ENCODE measurements at regions not wholly inside any gene's neighbourhood (a gene's known extent, or its start where the extent isn't known, plus 50 kb on each side); places are given as distances from the start of the nearest gene placed in this dataset.
"Not testable (repeated sequence)": the region's sequence is repeated elsewhere in the genome, so short reads cannot be mapped to it uniquely, and the experiment has no call there.

DNA sequence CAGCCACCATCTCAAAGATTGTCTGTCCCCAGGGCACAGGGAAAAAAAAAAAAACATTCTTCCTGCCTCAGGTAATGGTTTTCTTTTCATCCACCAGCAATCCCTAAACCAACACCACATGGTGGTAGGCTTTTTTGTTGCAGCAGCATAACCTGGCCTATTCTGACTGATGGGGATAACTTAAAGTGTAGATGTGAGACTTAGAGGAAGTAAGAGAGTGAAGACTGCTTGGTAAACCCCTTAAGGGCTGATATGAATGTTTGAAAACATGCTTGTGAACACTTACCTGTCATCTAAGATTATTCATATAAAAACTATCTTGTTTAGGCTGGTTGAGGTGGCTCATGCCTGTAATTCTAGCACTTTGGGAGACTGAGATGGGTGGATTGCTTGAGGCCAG is 130.2 kb upstream of the RAP1B start:
- TF ChIP-seq, protein P1, sequence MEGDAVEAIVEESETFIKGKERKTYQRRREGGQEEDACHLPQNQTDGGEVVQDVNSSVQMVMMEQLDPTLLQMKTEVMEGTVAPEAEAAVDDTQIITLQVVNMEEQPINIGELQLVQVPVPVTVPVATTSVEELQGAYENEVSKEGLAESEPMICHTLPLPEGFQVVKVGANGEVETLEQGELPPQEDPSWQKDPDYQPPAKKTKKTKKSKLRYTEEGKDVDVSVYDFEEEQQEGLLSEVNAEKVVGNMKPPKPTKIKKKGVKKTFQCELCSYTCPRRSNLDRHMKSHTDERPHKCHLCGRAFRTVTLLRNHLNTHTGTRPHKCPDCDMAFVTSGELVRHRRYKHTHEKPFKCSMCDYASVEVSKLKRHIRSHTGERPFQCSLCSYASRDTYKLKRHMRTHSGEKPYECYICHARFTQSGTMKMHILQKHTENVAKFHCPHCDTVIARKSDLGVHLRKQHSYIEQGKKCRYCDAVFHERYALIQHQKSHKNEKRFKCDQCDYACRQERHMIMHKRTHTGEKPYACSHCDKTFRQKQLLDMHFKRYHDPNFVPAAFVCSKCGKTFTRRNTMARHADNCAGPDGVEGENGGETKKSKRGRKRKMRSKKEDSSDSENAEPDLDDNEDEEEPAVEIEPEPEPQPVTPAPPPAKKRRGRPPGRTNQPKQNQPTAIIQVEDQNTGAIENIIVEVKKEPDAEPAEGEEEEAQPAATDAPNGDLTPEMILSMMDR (IDR thresholded peaks at IDR 0.05; ENCODE audit: extremely low read depth, missing control alignments), result no peak
- DNase-seq (ENCODE audit: low spot score), result no peak

DNA sequence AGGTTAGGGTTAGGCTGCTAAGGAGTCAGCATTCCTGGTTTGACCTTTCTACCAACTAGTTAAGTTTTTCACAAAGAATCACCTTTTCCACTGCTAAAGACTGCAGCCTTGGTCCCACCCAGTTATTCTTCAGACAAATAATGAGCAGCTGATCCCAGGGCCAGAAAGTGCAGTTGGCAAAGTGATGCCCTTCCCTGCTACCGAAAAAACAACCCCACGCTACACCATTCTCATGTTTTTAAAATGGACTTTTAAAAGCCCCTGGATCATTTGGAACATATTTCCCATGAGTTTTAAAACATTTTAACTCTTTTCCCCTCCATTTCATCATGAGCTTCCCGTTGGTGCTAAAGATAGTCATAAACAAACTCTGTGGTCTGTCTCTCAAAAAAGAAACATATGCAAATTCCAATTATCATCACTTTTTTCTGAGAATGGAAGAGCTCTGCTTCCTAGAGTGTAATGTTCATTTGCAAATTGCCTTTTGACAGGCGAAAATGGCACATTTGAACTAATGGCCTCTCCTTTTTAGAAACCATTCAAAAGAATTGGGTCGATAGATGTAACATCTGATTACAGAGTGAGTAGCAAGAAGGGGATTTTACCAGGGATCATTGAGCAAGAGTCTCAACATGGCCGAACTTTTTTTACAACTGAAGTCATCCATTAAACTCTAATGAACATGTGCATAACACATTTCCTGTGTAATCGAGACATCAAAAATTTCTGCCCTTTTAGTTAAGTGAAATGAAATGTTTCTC is 129.3 kb upstream of the RAP1B start:
- DNase-seq (ENCODE audit: low spot score), result peak; percentile 38
- TF ChIP-seq, protein P1 (IDR thresholded peaks at IDR 0.05; ENCODE audit: extremely low read depth, missing control alignments), result no peak

DNA sequence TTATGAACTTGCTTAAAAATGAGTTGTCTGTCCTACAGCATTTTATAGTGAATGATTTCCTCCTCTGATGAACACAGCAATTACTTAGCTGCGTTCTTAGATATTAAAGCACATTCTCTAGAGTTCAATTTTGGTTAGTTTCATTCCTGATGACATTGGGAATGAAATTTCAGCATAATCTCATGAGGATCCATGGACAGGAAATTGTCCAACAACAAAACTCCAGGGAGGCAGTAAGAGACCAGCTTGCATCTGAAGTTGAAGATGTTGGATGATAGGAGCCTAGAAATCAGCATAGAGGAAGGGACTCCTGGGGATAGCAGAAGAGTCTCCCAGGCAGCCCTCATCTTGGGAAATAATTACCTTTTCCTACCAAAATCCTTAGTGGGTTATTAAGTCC is 128.7 kb upstream of the RAP1B start:
- no peak for DNase-seq (ENCODE audit: low spot score)
- TF ChIP-seq, protein P1 (IDR thresholded peaks at IDR 0.05; ENCODE audit: extremely low read depth, missing control alignments), result no peak

DNA sequence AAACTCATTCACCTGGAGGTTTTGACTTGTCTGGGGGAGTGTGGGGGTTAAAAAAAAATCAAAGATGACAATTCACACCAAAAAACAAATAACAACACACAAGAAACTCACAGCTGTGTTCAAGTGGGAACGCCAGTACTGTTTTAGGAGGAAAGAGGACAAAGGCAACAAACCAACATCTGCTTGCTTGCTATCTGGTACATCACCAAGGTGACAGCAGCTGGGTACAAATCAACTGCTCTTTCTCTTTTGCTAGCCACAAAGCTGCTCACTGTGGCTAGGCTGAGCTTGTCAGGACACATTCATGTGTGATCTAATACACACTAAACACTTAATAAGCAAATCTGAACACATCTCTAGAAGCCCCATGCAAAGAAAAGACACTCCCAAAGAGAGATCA is 128.0 kb upstream of the RAP1B start:
- peak; percentile 53 for DNase-seq (ENCODE audit: low spot score)
- TF ChIP-seq, protein P1 (IDR thresholded peaks at IDR 0.05; ENCODE audit: extremely low read depth, missing control alignments), result no peak

DNA sequence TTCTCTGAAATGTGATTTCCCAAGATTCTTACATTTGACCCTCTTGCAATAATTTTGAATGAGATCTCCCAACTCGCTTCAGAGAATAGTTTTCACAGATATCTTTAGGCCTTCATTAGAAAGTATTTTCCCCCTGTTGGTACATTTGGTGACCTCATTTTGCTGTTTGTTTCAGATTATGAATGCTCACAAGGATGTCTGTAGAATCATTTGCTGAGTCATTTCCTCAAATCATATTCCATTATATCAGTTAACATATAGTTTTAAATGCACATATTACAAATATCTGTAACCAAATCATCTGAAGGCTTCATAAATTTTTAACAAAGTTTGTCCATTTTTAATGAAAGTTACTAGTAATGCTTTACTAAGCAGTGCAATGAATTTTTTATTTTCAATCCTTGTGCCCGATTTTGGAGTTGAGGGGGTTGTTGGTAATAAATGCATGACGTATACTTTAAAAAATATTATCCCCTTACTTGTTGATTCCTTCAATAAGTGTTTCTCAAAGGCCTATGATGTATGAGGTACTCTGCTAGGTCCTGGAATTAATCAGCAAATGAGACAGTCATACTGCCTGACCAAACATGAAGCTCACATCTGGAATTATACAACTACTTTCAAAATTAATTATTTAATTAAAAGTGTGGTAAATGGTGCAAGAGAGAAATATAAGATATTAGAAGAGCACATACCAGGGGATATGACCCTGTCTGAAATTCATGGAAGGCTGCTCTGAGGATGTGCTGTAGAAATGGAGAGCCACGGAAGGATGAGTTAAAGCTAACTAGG is 126.9 kb upstream of the RAP1B start:
- TF ChIP-seq, protein P1 (IDR thresholded peaks at IDR 0.05; ENCODE audit: extremely low read depth, missing control alignments), result no peak
- DNase-seq (ENCODE audit: low spot score), result no peak

DNA sequence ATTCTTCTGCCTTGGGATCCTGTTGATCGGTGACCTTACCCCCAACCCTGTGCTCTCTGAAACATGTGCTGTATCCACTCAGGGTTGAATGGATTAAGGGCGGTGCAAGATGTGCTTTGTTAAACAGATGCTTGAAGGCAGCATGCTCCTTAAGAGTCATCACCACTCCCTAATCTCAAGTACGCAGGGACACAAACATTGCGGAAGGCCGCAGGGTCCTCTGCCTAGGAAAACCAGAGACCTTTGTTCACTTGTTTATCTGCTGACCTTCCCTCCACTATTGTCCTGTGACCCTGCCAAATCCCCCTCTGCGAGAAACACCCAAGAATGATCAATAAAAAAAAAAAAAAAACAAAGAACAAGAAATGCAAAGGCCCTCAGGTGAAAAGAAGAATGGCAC is 126.1 kb upstream of the RAP1B start:
- not testable (repeated sequence) for DNase-seq (ENCODE audit: low spot score)

DNA sequence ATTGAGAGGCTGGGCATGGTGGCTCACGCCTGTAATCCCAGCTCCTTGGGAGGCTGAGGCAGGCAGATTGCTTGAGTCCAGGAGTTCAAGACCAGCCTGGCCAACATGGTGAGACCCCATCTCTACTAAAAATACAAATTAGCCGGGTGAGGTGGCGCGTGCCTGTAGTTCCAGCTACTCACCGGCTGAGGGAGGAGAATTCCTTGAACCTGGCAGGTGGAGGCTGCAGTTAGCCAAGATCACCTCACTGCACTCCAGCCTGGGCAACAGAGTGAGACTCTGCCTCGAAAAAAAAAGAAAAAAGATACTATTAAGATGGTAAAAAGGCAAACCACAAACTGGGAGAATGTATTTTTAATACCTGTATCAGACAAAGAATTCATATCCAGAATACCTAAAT is 124.2 kb upstream of the RAP1B start:
- DNase-seq (ENCODE audit: low spot score), result not testable (repeated sequence)

DNA sequence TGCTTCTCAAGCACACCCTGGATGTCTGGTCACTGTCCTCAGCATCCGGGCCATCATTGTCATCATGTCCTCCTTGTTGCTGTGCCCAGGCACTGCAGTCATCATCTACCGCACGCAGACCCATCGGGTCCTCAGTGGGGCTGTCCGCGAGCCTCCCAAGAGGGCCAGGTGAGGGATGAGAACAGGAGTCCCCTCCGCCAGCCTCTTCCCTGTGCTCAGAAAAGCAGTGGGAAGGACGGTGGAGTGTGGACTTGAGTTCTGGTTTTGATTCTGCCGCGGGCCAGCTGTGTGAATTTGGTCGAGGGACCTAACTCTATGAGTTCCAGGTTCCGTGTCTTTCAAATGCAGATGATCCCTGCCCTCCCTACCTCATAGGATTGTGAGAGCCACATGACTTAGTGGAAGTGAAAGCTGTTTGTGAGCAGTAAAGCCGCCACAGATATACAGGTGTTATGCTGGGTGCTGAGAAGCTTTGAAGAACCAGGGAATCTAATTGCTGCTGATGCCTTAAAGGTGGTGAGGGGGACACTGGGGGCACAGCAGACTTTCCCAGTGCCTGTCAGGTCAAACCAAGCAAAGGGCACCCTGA is 122.9 kb upstream of the RAP1B start:
- TF ChIP-seq, protein P1 (IDR thresholded peaks at IDR 0.05; ENCODE audit: extremely low read depth, missing control alignments), result no peak
- no peak for DNase-seq (ENCODE audit: low spot score)

All from GM20000 (cell line).